ENCODE measurements at regions not wholly inside any gene's neighbourhood (a gene's known extent, or its start where the extent isn't known, plus 50 kb on each side); places are given as distances from the start of the nearest gene placed in this dataset.
"Not testable (repeated sequence)": the region's sequence is repeated elsewhere in the genome, so short reads cannot be mapped to it uniquely, and the experiment has no call there.

- not testable (repeated sequence) for H3K27ac ChIP-seq (ENCODE audit: low read depth, low read length)
- WGBS, 3 donors, result 69 to 84% (median 72%) methylated on average over 28 to 29 of the region's 29 CpGs
These were observed 117.6 kb downstream of the NPIPB11 start for GRCh38 chr16:29288711-29289474.

- H3K27ac ChIP-seq (ENCODE audit: low read depth, low read length), result not testable (repeated sequence)
- 59 to 86% (median 66%) methylated on average over 11 to 14 of the region's 14 CpGs for WGBS, 3 donors
These were observed 118.5 kb downstream of the NPIPB11 start for GRCh38 chr16:29287871-29288535.

GRCh38 chr16:29287246-29287645 lies 119.3 kb downstream of the NPIPB11 start:
- WGBS, 3 donors, result 86 to 93% (median 87%) methylated on average over 2 to 4 of the region's 5 CpGs
- H3K27ac ChIP-seq (ENCODE audit: low read depth, low read length), result not testable (repeated sequence)

GRCh38 chr16:29286796-29287195 lies 119.7 kb downstream of the NPIPB11 start:
- WGBS, 3 donors, result 86 to 92% (median 91%) methylated on average over 16 to 18 of the region's 19 CpGs
- H3K27ac ChIP-seq (ENCODE audit: low read depth, low read length), result not testable (repeated sequence)

- WGBS, 3 donors, result 82 to 98% (median 93%) methylated on average over 15 of the region's 15 CpGs
- H3K27ac ChIP-seq (ENCODE audit: low read depth, low read length), result not testable (repeated sequence)
These were observed 120.3 kb downstream of the NPIPB11 start for GRCh38 chr16:29286161-29286560.

- H3K27ac ChIP-seq (ENCODE audit: low read depth, low read length), result not testable (repeated sequence)
- WGBS, 3 donors, result 39 to 61% (median 52%) methylated on average over 32 of the region's 32 CpGs
These were observed 121.2 kb downstream of the NPIPB11 start for GRCh38 chr16:29285151-29285885.

- WGBS, 3 donors, result 78 to 86% (median 79%) methylated on average over 5 of the region's 5 CpGs
- H3K27ac ChIP-seq (ENCODE audit: low read depth, low read length), result not testable (repeated sequence)
These were observed 121.8 kb downstream of the NPIPB11 start for GRCh38 chr16:29284723-29285122.

- 75 to 87% (median 78%) methylated on average over 4 of the region's 4 CpGs for WGBS, 3 donors
- H3K27ac ChIP-seq (ENCODE audit: low read depth, low read length), result not testable (repeated sequence)
These were observed 122.4 kb downstream of the NPIPB11 start for GRCh38 chr16:29284159-29284558.

GRCh38 chr16:29278097-29278871 lies 128.2 kb downstream of the NPIPB11 start:
- 60 to 89% (median 74%) methylated on average over 4 of the region's 8 CpGs for WGBS, 3 donors
- not testable (repeated sequence) for H3K27ac ChIP-seq (ENCODE audit: low read depth, low read length)

- H3K27ac ChIP-seq (ENCODE audit: low read depth, low read length), result not testable (repeated sequence)
- WGBS, 3 donors, result 72 to 89% (median 88%) methylated on average over 5 of the region's 5 CpGs
These were observed 130.1 kb downstream of the NPIPB11 start for GRCh38 chr16:29276446-29276845.

- not testable (repeated sequence) for H3K27ac ChIP-seq (ENCODE audit: low read depth, low read length)
- 86 to 93% (median 91%) methylated on average over 9 to 12 of the region's 12 CpGs for WGBS, 3 donors
These were observed 132.2 kb downstream of the NPIPB11 start for GRCh38 chr16:29274055-29275035.

- H3K27ac ChIP-seq (ENCODE audit: low read depth, low read length), result not testable (repeated sequence)
- 89 to 92% (median 91%) methylated on average over 9 of the region's 9 CpGs for WGBS, 3 donors
These were observed 133.0 kb downstream of the NPIPB11 start for GRCh38 chr16:29273298-29274054.

GRCh38 chr16:29271721-29272675 lies 134.5 kb downstream of the NPIPB11 start:
- WGBS, 3 donors, result 49 to 82% (median 56%) methylated on average over 9 to 18 of the region's 19 CpGs
- not testable (repeated sequence) for H3K27ac ChIP-seq (ENCODE audit: low read depth, low read length)

GRCh38 chr16:29270923-29271322 lies 135.6 kb downstream of the NPIPB11 start:
- H3K27ac ChIP-seq (ENCODE audit: low read depth, low read length), result not testable (repeated sequence)

- not testable (repeated sequence) for H3K27ac ChIP-seq (ENCODE audit: low read depth, low read length)
These were observed 136.5 kb downstream of the NPIPB11 start for GRCh38 chr16:29270033-29270432.
